Brain microvascular endothelial cell (primary cell): ENCODE measurements at regions not wholly inside any gene's neighbourhood (a gene's known extent, or its start where the extent isn't known, plus 50 kb on each side); places are given as distances from the start of the nearest gene placed in this dataset.

Experiments used
- DNase-seq: peaks from one replicate; pipeline ENCODE4 v3.0.0-alpha.2; 2020
- H3K27ac ChIP-seq: fragments of 250-450 bp; sonication (Bioruptor Pico); 2 replicates; pipeline ENCODE4 v1.5.1; 2020; ENCODE audit warnings: mild to moderate bottlenecking, moderate library complexity
- H3K27me3 ChIP-seq: fragments of 250-450 bp; sonication (Bioruptor Pico); replicated peaks from 2 replicates; pipeline ENCODE4 v1.5.1; 2020; ENCODE audit warnings: mild to moderate bottlenecking
- H3K36me3 ChIP-seq: fragments of 250-450 bp; sonication (Bioruptor Pico); replicated peaks from 2 replicates; pipeline ENCODE4 v1.5.1; 2020; ENCODE audit warnings: mild to moderate bottlenecking
- H3K4me3 ChIP-seq: 2 replicates; pipeline ENCODE4 v1.5.1; 2011; ENCODE audit warnings: low read depth, mild to moderate bottlenecking, control low read depth, low read length, moderate library complexity
- CTCF ChIP-seq: IDR thresholded peaks from 2 replicates; pipeline ENCODE4 v1.5.1; 2011; ENCODE audit warnings: low read depth, mild to moderate bottlenecking, moderate library complexity, low read length, control low read depth, inconsistent platforms; ENCODE audit errors: missing control alignments
- in situ Hi-C: cut with HindIII; loops from 2 replicates; pipeline ENCODE4 v1.10.0; 2017; ENCODE audit warnings: low sequenced_read_pairs, low pct_ligation_motif_present

- Histone ChIP-seq H3K36me3 (no peaks in the 10 kb centered on the region), H3K4me3 (no peak overlapping the region), H3K27ac (no peak overlapping the region), H3K27me3 (no peaks in the 10 kb centered on the region)
- DNase-seq: no peak
- TF ChIP-seq CTCF: no peak
- in situ Hi-C loops: no loop called here
These were observed 140.5 kb upstream of the AKR1E2 start for GRCh38 chr10:4685491-4685890.

- no peak for DNase-seq
- no peak for TF ChIP-seq CTCF
- Histone ChIP-seq H3K36me3 (no peaks in the 10 kb centered on the region), H3K27ac (no peak overlapping the region), H3K4me3 (no peak overlapping the region), H3K27me3 (no peaks in the 10 kb centered on the region)
- in situ Hi-C loops: no loop called here
These were observed 141.6 kb upstream of the AKR1E2 start for GRCh38 chr10:4684434-4684833.

- in situ Hi-C loops: no loop called here
- Histone ChIP-seq H3K4me3 (no peak overlapping the region), H3K27ac (no peak overlapping the region), H3K27me3 (no peaks in the 10 kb centered on the region), H3K36me3 (no peaks in the 10 kb centered on the region)
- no peak for TF ChIP-seq CTCF
- DNase-seq: no peak
These were observed 142.2 kb upstream of the AKR1E2 start for GRCh38 chr10:4683838-4684237.

GRCh38 chr10:4683137-4683536 is 142.9 kb upstream of the AKR1E2 start:
- TF ChIP-seq CTCF: no peak
- in situ Hi-C loops: no loop called here
- no peak for DNase-seq
- Histone ChIP-seq H3K27me3 (no peaks in the 10 kb centered on the region), H3K27ac (no peak overlapping the region), H3K36me3 (no peaks in the 10 kb centered on the region), H3K4me3 (no peak overlapping the region)

GRCh38 chr10:4678951-4679671 is 146.9 kb upstream of the AKR1E2 start:
- no peak for TF ChIP-seq CTCF
- Histone ChIP-seq H3K27ac (peak overlapping the region; percentile 96), H3K36me3 (no peaks in the 10 kb centered on the region), H3K27me3 (no peaks in the 10 kb centered on the region), H3K4me3 (no peak overlapping the region)
- in situ Hi-C loops: no loop called here
- no peak for DNase-seq
